Activated CD8-positive, alpha-beta memory T cell treated with anti-CD3 and anti-CD28 coated beads for 24 hours (primary cell): ENCODE measurements at regions not wholly inside any gene's neighbourhood (a gene's known extent, or its start where the extent isn't known, plus 50 kb on each side); places are given as distances from the start of the nearest gene placed in this dataset.

Experiments used
- DNase-seq: peaks from one replicate; pipeline ENCODE4 v3.0.0-alpha.2; 2020

GRCh38 chr20:60332523-60332922 lies 374.3 kb downstream of the CDH26 start:
- no peak for DNase-seq

GRCh38 chr20:60334911-60335310 lies 376.7 kb downstream of the CDH26 start:
- DNase-seq, result no peak

- DNase-seq, result no peak
Measured at GRCh38 chr20:60338556-60338955, 380.3 kb downstream of the CDH26 start.

GRCh38 chr20:60339738-60340137 lies 381.5 kb downstream of the CDH26 start:
- DNase-seq, result no peak

- DNase-seq, result no peak
Measured at GRCh38 chr20:60340232-60340631, 382.0 kb downstream of the CDH26 start.

GRCh38 chr20:60341062-60341461 lies 382.8 kb downstream of the CDH26 start:
- no peak for DNase-seq

GRCh38 chr20:60345106-60345505 lies 386.9 kb downstream of the CDH26 start:
- no peak for DNase-seq

GRCh38 chr20:60349418-60349817 lies 391.2 kb downstream of the CDH26 start:
- no peak for DNase-seq

GRCh38 chr20:60352017-60352416 lies 393.8 kb downstream of the CDH26 start:
- no peak for DNase-seq

GRCh38 chr20:60352596-60352995 lies 394.4 kb downstream of the CDH26 start:
- no peak for DNase-seq

- DNase-seq, result no peak
Measured at GRCh38 chr20:60354024-60354580, 395.9 kb downstream of the CDH26 start.

GRCh38 chr20:60358101-60358500 lies 399.9 kb downstream of the CDH26 start:
- DNase-seq, result no peak

GRCh38 chr20:60359010-60359409 lies 400.8 kb downstream of the CDH26 start:
- DNase-seq, result no peak

- DNase-seq, result no peak
Measured at GRCh38 chr20:60361761-60362395, 403.7 kb downstream of the CDH26 start.

GRCh38 chr20:60362531-60362930 lies 404.3 kb downstream of the CDH26 start:
- DNase-seq, result no peak

GRCh38 chr20:60363698-60364097 lies 405.5 kb downstream of the CDH26 start:
- no peak for DNase-seq

GRCh38 chr20:60365064-60365666 lies 406.9 kb downstream of the CDH26 start:
- no peak for DNase-seq

GRCh38 chr20:60365882-60366281 lies 407.7 kb downstream of the CDH26 start:
- DNase-seq, result no peak

- no peak for DNase-seq
Measured at GRCh38 chr20:60371384-60371783, 413.2 kb downstream of the CDH26 start.

- DNase-seq, result no peak
Measured at GRCh38 chr20:60372275-60372674, 414.1 kb downstream of the CDH26 start.

GRCh38 chr20:60372822-60373221 lies 414.6 kb downstream of the CDH26 start:
- DNase-seq, result no peak

GRCh38 chr20:60378620-60379019 lies 420.4 kb downstream of the CDH26 start:
- no peak for DNase-seq

GRCh38 chr20:60381643-60382400 lies 423.6 kb downstream of the CDH26 start:
- DNase-seq, result no peak

GRCh38 chr20:60389441-60389840 lies 431.2 kb downstream of the CDH26 start:
- no peak for DNase-seq
